GM13977 (cell line): ENCODE measurements at regions not wholly inside any gene's neighbourhood (a gene's known extent, or its start where the extent isn't known, plus 50 kb on each side); places are given as distances from the start of the nearest gene placed in this dataset.

Experiments
- DNase-seq: peaks from one replicate; pipeline ENCODE4 v3.0.0; 2012; ENCODE audit warnings: low spot score
- CTCF ChIP-seq: IDR thresholded peaks from 2 replicates; pipeline ENCODE4 v1.5.1; 2012; ENCODE audit warnings: mild to moderate bottlenecking, control low read depth; ENCODE audit not compliant: insufficient read depth; ENCODE audit errors: extremely low read depth, missing control alignments
- in situ Hi-C: fragments of 300-500 bp; cut with MboI; formaldehyde crosslinking; loops from one replicate; pipeline ENCODE4 v1.12.0; 2022; ENCODE audit warnings: low sequenced_read_pairs, low pct_unique_long_range_greater_than_20kb, mixed read lengths, inconsistent platforms; ENCODE audit not compliant: unreplicated experiment

GRCh38 chr7:15737601-15738000 is 51.1 kb upstream of the MEOX2 start:
- in situ Hi-C loops: no loop called here
- TF ChIP-seq CTCF: no peak
- no peak for DNase-seq
